Osteocyte (in vitro differentiated cells): ENCODE measurements at regions not wholly inside any gene's neighbourhood (a gene's known extent, or its start where the extent isn't known, plus 50 kb on each side); places are given as distances from the start of the nearest gene placed in this dataset.

Source experiments
- DNase-seq: peaks from one replicate; pipeline ENCODE4 v3.0.0; 2021; ENCODE audit warnings: mixed read lengths; ENCODE audit not compliant: unreplicated experiment; ENCODE audit errors: extremely low spot score
- H3K27ac Mint-ChIP-seq: one replicate; pipeline ENCODE4 v1.8.0; 2021; ENCODE audit warnings: mild to moderate bottlenecking, mixed read lengths; ENCODE audit not compliant: unreplicated experiment
- H3K27me3 Mint-ChIP-seq: one replicate; pipeline ENCODE4 v1.8.0; 2021; ENCODE audit warnings: mixed read lengths; ENCODE audit not compliant: unreplicated experiment
- H3K36me3 Mint-ChIP-seq: one replicate; pipeline ENCODE4 v1.8.0; 2021; ENCODE audit warnings: mixed read lengths; ENCODE audit not compliant: unreplicated experiment
- H3K4me1 Mint-ChIP-seq: one replicate; pipeline ENCODE4 v1.8.0; 2021; ENCODE audit warnings: mixed read lengths; ENCODE audit not compliant: unreplicated experiment
- H3K4me3 Mint-ChIP-seq: one replicate; pipeline ENCODE4 v1.8.0; 2021; ENCODE audit warnings: mild to moderate bottlenecking, moderate library complexity, mixed read lengths; ENCODE audit not compliant: unreplicated experiment
- H3K9me3 Mint-ChIP-seq: one replicate; pipeline ENCODE4 v1.8.0; 2021; ENCODE audit warnings: mixed read lengths; ENCODE audit not compliant: unreplicated experiment
- TF ChIP-seq, protein P1 (sequence below): fragments of 200-600 bp; sonication (generic); IDR thresholded peaks from 2 replicates; pipeline ENCODE4 v1.5.0; 2021; ENCODE audit warnings: antibody characterized with exemption, mild to moderate bottlenecking, moderate library complexity

DNA sequence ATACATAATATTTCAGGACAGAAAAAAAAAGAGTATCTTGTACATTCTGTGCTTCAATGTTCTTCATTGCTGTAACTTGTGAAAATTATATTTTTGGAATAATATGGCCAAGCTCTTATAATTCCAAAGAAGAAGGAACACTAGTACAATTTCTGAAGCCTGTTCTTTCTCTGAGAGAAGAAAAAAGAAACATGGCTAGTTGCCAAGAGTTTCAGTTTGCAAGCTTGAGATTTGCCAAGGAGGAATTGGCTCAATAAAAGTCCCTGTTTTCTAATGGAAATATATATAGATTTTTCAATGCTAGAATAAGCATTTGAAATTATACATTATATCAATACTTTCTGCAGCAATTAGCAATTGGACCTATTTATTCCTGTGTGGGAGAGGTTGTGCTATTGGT is 285.2 kb upstream of the NEGR1 start:
- TF ChIP-seq, protein P1, sequence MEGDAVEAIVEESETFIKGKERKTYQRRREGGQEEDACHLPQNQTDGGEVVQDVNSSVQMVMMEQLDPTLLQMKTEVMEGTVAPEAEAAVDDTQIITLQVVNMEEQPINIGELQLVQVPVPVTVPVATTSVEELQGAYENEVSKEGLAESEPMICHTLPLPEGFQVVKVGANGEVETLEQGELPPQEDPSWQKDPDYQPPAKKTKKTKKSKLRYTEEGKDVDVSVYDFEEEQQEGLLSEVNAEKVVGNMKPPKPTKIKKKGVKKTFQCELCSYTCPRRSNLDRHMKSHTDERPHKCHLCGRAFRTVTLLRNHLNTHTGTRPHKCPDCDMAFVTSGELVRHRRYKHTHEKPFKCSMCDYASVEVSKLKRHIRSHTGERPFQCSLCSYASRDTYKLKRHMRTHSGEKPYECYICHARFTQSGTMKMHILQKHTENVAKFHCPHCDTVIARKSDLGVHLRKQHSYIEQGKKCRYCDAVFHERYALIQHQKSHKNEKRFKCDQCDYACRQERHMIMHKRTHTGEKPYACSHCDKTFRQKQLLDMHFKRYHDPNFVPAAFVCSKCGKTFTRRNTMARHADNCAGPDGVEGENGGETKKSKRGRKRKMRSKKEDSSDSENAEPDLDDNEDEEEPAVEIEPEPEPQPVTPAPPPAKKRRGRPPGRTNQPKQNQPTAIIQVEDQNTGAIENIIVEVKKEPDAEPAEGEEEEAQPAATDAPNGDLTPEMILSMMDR = no peak
- Mint-ChIP-seq H3K36me3 (no peaks in the 10 kb centered on the region), H3K9me3 (no peaks in the 10 kb centered on the region), H3K27me3 (no peaks in the 10 kb centered on the region), H3K4me1 (peaks cover 5% of the 10 kb centered on the region), H3K4me3 (no peak overlapping the region), H3K27ac (no peak overlapping the region)
- DNase-seq = no peak

DNA sequence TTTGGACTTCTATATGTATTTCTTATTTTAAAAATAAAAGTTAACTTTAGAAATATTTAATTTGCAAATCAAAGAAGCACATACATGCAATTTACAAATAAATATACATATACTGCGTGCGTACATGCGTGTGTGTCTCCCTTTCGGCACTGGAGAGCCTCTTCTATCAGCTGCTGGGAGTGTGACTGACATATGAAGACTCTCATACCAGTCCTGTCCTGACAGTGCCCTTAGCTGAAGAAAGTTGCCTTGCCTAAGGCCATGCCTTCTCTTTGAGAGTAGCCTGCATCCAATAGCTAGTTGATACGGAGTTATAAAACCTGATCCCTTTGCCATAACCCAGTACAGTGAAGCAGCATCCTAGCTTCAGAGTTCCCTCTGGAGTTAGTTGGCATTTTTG is 282.4 kb upstream of the NEGR1 start:
- TF ChIP-seq, protein P1 = no peak
- no peaks in the 10 kb centered on the region for H3K27me3 Mint-ChIP-seq
- no peak overlapping the region for H3K27ac Mint-ChIP-seq
- peaks cover 7% of the 10 kb centered on the region for H3K4me1 Mint-ChIP-seq
- no peak overlapping the region for H3K4me3 Mint-ChIP-seq
- no peaks in the 10 kb centered on the region for H3K9me3 Mint-ChIP-seq
- H3K36me3 Mint-ChIP-seq = no peaks in the 10 kb centered on the region
- DNase-seq = no peak

DNA sequence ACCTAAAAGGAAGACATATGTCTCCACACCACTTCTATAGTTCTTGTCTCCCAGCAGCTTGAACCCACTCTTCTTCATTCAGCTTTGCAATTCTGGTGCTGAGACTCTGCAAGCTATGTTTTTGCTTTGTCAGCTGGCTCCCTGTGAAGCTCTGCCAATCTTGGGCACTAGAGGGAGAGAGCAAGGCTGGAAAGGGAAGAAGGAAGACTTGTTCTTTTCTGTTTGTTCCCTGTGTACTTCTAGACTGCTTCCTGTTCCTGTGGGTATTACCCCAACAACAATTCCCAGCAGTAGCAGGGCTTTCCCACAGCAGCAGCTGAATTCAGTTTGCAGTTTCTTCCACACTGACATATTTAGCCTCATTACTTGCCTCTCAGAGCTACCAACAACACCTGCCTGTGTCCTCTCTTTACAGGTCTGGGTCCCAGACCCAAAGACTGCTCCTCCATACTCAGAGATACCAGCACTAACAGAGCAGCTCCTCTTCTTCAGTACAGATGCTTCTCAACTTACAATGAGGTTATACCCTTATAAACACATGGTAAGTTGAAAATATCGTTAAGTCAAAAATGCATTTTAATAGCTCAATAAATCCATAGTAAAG is 275.2 kb upstream of the NEGR1 start:
- no peaks in the 10 kb centered on the region for H3K36me3 Mint-ChIP-seq
- no peak for DNase-seq
- no peak overlapping the region for H3K4me3 Mint-ChIP-seq
- no peak overlapping the region for H3K27ac Mint-ChIP-seq
- TF ChIP-seq, protein P1 = peak; percentile 46
- H3K27me3 Mint-ChIP-seq = no peaks in the 10 kb centered on the region
- H3K4me1 Mint-ChIP-seq = peaks cover 2% of the 10 kb centered on the region
- H3K9me3 Mint-ChIP-seq = no peaks in the 10 kb centered on the region

DNA sequence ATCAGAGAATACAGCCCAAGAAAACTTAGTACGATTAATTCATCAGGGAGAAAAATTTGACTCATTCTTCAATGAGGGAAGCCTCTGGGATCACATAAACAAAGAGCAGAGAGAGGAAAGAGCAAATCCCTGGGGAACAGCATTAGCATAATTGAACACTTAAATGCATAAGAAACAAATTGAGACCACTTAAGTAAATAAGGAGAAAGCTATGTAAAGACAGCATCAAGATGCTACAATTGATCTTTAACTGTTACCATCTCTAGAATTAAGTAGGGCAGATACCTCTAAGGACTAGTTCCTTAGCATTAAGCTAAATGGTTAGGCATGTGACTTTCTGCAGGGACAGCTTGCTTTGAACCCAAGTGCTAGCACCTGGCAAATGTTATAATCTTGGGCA is 265.1 kb upstream of the NEGR1 start:
- Mint-ChIP-seq H3K9me3 (no peaks in the 10 kb centered on the region), H3K27ac (no peak overlapping the region), H3K4me3 (no peak overlapping the region), H3K4me1 (peaks cover 2% of the 10 kb centered on the region), H3K27me3 (no peaks in the 10 kb centered on the region), H3K36me3 (no peaks in the 10 kb centered on the region)
- DNase-seq = no peak
- TF ChIP-seq, protein P1 = no peak

DNA sequence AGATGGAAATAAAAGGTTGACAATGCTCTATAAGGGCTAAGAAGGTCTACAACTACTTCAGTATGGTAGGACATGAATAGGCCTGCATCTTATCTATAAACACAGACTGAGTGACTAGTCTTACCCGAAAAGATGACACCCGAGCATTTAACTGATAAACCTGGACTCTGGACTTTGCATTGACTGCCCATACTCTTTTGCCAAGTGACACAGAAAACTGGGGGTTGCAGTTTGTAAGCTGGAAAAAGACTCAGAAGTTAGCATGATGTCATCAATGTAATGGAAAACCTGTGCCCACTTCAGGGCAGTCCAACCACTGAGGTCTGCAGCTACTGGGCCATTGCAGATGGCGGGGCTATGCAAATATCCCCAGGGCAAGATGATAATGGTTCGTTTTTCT is 258.3 kb upstream of the NEGR1 start:
- peaks cover under 1% of the 10 kb centered on the region for H3K9me3 Mint-ChIP-seq
- H3K4me1 Mint-ChIP-seq = no peaks in the 10 kb centered on the region
- no peak for DNase-seq
- no peak overlapping the region for H3K27ac Mint-ChIP-seq
- no peaks in the 10 kb centered on the region for H3K36me3 Mint-ChIP-seq
- TF ChIP-seq, protein P1 = no peak
- no peaks in the 10 kb centered on the region for H3K27me3 Mint-ChIP-seq
- H3K4me3 Mint-ChIP-seq = no peak overlapping the region
